ENCODE measurements at regions not wholly inside any gene's neighbourhood (a gene's known extent, or its start where the extent isn't known, plus 50 kb on each side); places are given as distances from the start of the nearest gene placed in this dataset.

- no peaks in the 10 kb centered on the region for H3K36me3 ChIP-seq (ENCODE audit: insufficient read depth, low read length)
- no peaks in the 10 kb centered on the region for H3K27me3 ChIP-seq (ENCODE audit: insufficient read depth, low read length, poor library complexity, severe bottlenecking)
- no peak overlapping the region for H2AFZ ChIP-seq (ENCODE audit: low read length)
- no peaks in the 10 kb centered on the region for H3K4me1 ChIP-seq (ENCODE audit: insufficient read depth, low read length, poor library complexity, severe bottlenecking)
- H3K4me3 ChIP-seq (ENCODE audit: low read length, poor library complexity, severe bottlenecking) = no peak overlapping the region
- H3F3A ChIP-seq (ENCODE audit: low read depth) = no peaks in the 10 kb centered on the region
- no peak overlapping the region for H3K9ac ChIP-seq (ENCODE audit: low read depth, low read length, poor library complexity, severe bottlenecking)
- no peak overlapping the region for H3K4me2 ChIP-seq (ENCODE audit: low read depth, low read length, poor library complexity, severe bottlenecking)
- H3K79me2 ChIP-seq (ENCODE audit: insufficient read depth, low read length) = no peaks in the 10 kb centered on the region
- H3K9me3 ChIP-seq (ENCODE audit: insufficient read depth, low read depth, low read length) = no peaks in the 10 kb centered on the region
- H3K9me2 ChIP-seq (replicated peaks; ENCODE audit: low read depth, low read length) = no peaks in the 10 kb centered on the region
- no peak for TF ChIP-seq EZH2phosphoT487 (IDR thresholded peaks at IDR 0.05; ENCODE audit: borderline replicate concordance)
- no peak for TF ChIP-seq CTCF (conservative IDR thresholded peaks at IDR 0.05; ENCODE audit: low read length)
- no peaks in the 10 kb centered on the region for H4K20me1 ChIP-seq (ENCODE audit: insufficient read depth, low read length, poor library complexity, severe bottlenecking)
Measured at GRCh38 chr15:98537516-98538060, 110.8 kb upstream of the IGF1R start.

- no peaks in the 10 kb centered on the region for H3K4me1 ChIP-seq (ENCODE audit: insufficient read depth, low read length, poor library complexity, severe bottlenecking)
- no peak overlapping the region for H3K4me3 ChIP-seq (ENCODE audit: low read length, poor library complexity, severe bottlenecking)
- no peaks in the 10 kb centered on the region for H3K36me3 ChIP-seq (ENCODE audit: insufficient read depth, low read length)
- H3K79me2 ChIP-seq (ENCODE audit: insufficient read depth, low read length) = no peaks in the 10 kb centered on the region
- no peaks in the 10 kb centered on the region for H3K9me2 ChIP-seq (replicated peaks; ENCODE audit: low read depth, low read length)
- H3K9me3 ChIP-seq (ENCODE audit: insufficient read depth, low read depth, low read length) = no peaks in the 10 kb centered on the region
- H3K4me2 ChIP-seq (ENCODE audit: low read depth, low read length, poor library complexity, severe bottlenecking) = no peak overlapping the region
- no peaks in the 10 kb centered on the region for H4K20me1 ChIP-seq (ENCODE audit: insufficient read depth, low read length, poor library complexity, severe bottlenecking)
- no peak overlapping the region for H2AFZ ChIP-seq (ENCODE audit: low read length)
- TF ChIP-seq CTCF (conservative IDR thresholded peaks at IDR 0.05; ENCODE audit: low read length) (no peak), EZH2phosphoT487 (IDR thresholded peaks at IDR 0.05; ENCODE audit: borderline replicate concordance) (no peak)
- no peak overlapping the region for H3K9ac ChIP-seq (ENCODE audit: low read depth, low read length, poor library complexity, severe bottlenecking)
- no peaks in the 10 kb centered on the region for H3K27me3 ChIP-seq (ENCODE audit: insufficient read depth, low read length, poor library complexity, severe bottlenecking)
- no peaks in the 10 kb centered on the region for H3F3A ChIP-seq (ENCODE audit: low read depth)
Measured at GRCh38 chr15:98541519-98541918, 106.8 kb upstream of the IGF1R start.

- Histone ChIP-seq H2AFZ (ENCODE audit: low read length) (no peak overlapping the region), H3K4me3 (ENCODE audit: low read length, poor library complexity, severe bottlenecking) (no peak overlapping the region), H3K27me3 (ENCODE audit: insufficient read depth, low read length, poor library complexity, severe bottlenecking) (no peaks in the 10 kb centered on the region), H4K20me1 (ENCODE audit: insufficient read depth, low read length, poor library complexity, severe bottlenecking) (no peaks in the 10 kb centered on the region), H3K36me3 (ENCODE audit: insufficient read depth, low read length) (no peaks in the 10 kb centered on the region), H3K4me1 (ENCODE audit: insufficient read depth, low read length, poor library complexity, severe bottlenecking) (no peaks in the 10 kb centered on the region), H3K4me2 (ENCODE audit: low read depth, low read length, poor library complexity, severe bottlenecking) (no peak overlapping the region), H3F3A (ENCODE audit: low read depth) (no peaks in the 10 kb centered on the region), H3K9ac (ENCODE audit: low read depth, low read length, poor library complexity, severe bottlenecking) (no peak overlapping the region), H3K9me3 (ENCODE audit: insufficient read depth, low read depth, low read length) (no peaks in the 10 kb centered on the region), H3K9me2 (replicated peaks; ENCODE audit: low read depth, low read length) (no peaks in the 10 kb centered on the region), H3K79me2 (ENCODE audit: insufficient read depth, low read length) (no peaks in the 10 kb centered on the region)
- TF ChIP-seq CTCF (conservative IDR thresholded peaks at IDR 0.05; ENCODE audit: low read length) (no peak), EZH2phosphoT487 (IDR thresholded peaks at IDR 0.05; ENCODE audit: borderline replicate concordance) (no peak)
Measured at GRCh38 chr15:98543237-98543636, 105.1 kb upstream of the IGF1R start.

All from Loucy (cell line).